ENCODE measurements at regions not wholly inside any gene's neighbourhood (a gene's known extent, or its start where the extent isn't known, plus 50 kb on each side); places are given as distances from the start of the nearest gene placed in this dataset.

- no peak for TF ChIP-seq CTCF (conservative IDR thresholded peaks at IDR 0.05)
- H3K27ac ChIP-seq: peak overlapping the region; percentile 88; the same call in 1 of the 2 replicates
These were observed 179.5 kb upstream of the CXCL12 start for GRCh38 chr10:44564361-44564760.

GRCh38 chr10:44564790-44565189 is 179.9 kb upstream of the CXCL12 start:
- no peak overlapping the region for H3K27ac ChIP-seq
- TF ChIP-seq CTCF (conservative IDR thresholded peaks at IDR 0.05): no peak

- H3K27ac ChIP-seq: no peak overlapping the region
- TF ChIP-seq CTCF (conservative IDR thresholded peaks at IDR 0.05): no peak
These were observed 181.9 kb upstream of the CXCL12 start for GRCh38 chr10:44566786-44567185.

- no peak for TF ChIP-seq CTCF (conservative IDR thresholded peaks at IDR 0.05)
- no peak overlapping the region for H3K27ac ChIP-seq
These were observed 182.6 kb upstream of the CXCL12 start for GRCh38 chr10:44567471-44567870.

GRCh38 chr10:44569193-44570091 is 184.5 kb upstream of the CXCL12 start:
- TF ChIP-seq CTCF (conservative IDR thresholded peaks at IDR 0.05): no peak
- no peak overlapping the region for H3K27ac ChIP-seq

- H3K27ac ChIP-seq: no peak overlapping the region
- TF ChIP-seq CTCF (conservative IDR thresholded peaks at IDR 0.05): no peak
These were observed 186.8 kb upstream of the CXCL12 start for GRCh38 chr10:44571701-44572100.

GRCh38 chr10:44572146-44572545 is 187.2 kb upstream of the CXCL12 start:
- TF ChIP-seq CTCF (conservative IDR thresholded peaks at IDR 0.05): no peak
- no peak overlapping the region for H3K27ac ChIP-seq
